HG02571 (cell line): ENCODE measurements at regions not wholly inside any gene's neighbourhood (a gene's known extent, or its start where the extent isn't known, plus 50 kb on each side); places are given as distances from the start of the nearest gene placed in this dataset.
"Not testable (repeated sequence)": the region's sequence is repeated elsewhere in the genome, so short reads cannot be mapped to it uniquely, and the experiment has no call there.

ENCODE experiments used
- ATAC-seq: cut with Tn5 transposase; IDR thresholded peaks from one replicate; pipeline ENCODE4 v1.9.1; 2021; ENCODE audit warnings: mild to moderate bottlenecking, moderate library complexity; ENCODE audit not compliant: unreplicated experiment

GRCh38 chr14:48738186-48738925, 847.8 kb downstream of the RPS29 start:
- ATAC-seq, result no peak

GRCh38 chr14:48735607-48736006, 850.6 kb downstream of the RPS29 start:
- no peak for ATAC-seq

- no peak for ATAC-seq
Observed at GRCh38 chr14:48731260-48731659, 854.9 kb downstream of the RPS29 start.

GRCh38 chr14:48726080-48726642, 860.0 kb downstream of the RPS29 start:
- no peak for ATAC-seq

GRCh38 chr14:48725051-48725734, 861.0 kb downstream of the RPS29 start:
- no peak for ATAC-seq

- ATAC-seq, result no peak
Observed at GRCh38 chr14:48723841-48724495, 862.2 kb downstream of the RPS29 start.

- no peak for ATAC-seq
Observed at GRCh38 chr14:48714366-48714765, 871.8 kb downstream of the RPS29 start.

GRCh38 chr14:48710133-48710532, 876.0 kb downstream of the RPS29 start:
- ATAC-seq, result no peak

GRCh38 chr14:48709277-48709785, 876.8 kb downstream of the RPS29 start:
- ATAC-seq, result no peak

- ATAC-seq, result no peak
Observed at GRCh38 chr14:48704639-48705038, 881.5 kb downstream of the RPS29 start.

GRCh38 chr14:48703728-48704467, 882.3 kb downstream of the RPS29 start:
- ATAC-seq, result no peak

- not testable (repeated sequence) for ATAC-seq
Observed at GRCh38 chr14:48697362-48697761, 888.8 kb downstream of the RPS29 start.

- ATAC-seq, result no peak
Observed at GRCh38 chr14:48693793-48694192, 892.4 kb downstream of the RPS29 start.

- no peak for ATAC-seq
Observed at GRCh38 chr14:48690349-48690748, 895.8 kb downstream of the RPS29 start.

- ATAC-seq, result no peak
Observed at GRCh38 chr14:48686650-48687049, 899.5 kb downstream of the RPS29 start.

GRCh38 chr14:48672506-48672905, 913.7 kb downstream of the RPS29 start:
- no peak for ATAC-seq

- no peak for ATAC-seq
Observed at GRCh38 chr14:48670939-48671338, 915.2 kb downstream of the RPS29 start.

GRCh38 chr14:48665077-48665784, 920.9 kb downstream of the RPS29 start:
- ATAC-seq, result no peak

GRCh38 chr14:48643241-48643640, 942.9 kb downstream of the RPS29 start:
- ATAC-seq, result no peak

GRCh38 chr14:48628870-48629269, 953.5 kb upstream of the MDGA2 start:
- no peak for ATAC-seq
